Trophoblast cell (in vitro differentiated cells and primary cell): ENCODE measurements at regions not wholly inside any gene's neighbourhood (a gene's known extent, or its start where the extent isn't known, plus 50 kb on each side); places are given as distances from the start of the nearest gene placed in this dataset.

Experiments used
- DNase-seq, 2 donors: peaks; one replicate each; pipeline ENCODE4 v3.0.0-alpha.2; 2016
- H2AFZ ChIP-seq: 2 replicates; pipeline ENCODE4 v1.6.1; 2013; ENCODE audit warnings: low read length, moderate library complexity, mild to moderate bottlenecking; ENCODE audit not compliant: insufficient read depth, poor library complexity
- H2AK5ac ChIP-seq: 2 replicates; pipeline ENCODE4 v1.6.1; 2013; ENCODE audit warnings: mild to moderate bottlenecking, low read length
- H2BK120ac ChIP-seq: 2 replicates; pipeline ENCODE4 v1.6.1; 2013; ENCODE audit warnings: low read length, mild to moderate bottlenecking, moderate library complexity; ENCODE audit not compliant: insufficient read depth, poor library complexity
- H2BK12ac ChIP-seq: 2 replicates; pipeline ENCODE4 v1.6.1; 2013; ENCODE audit warnings: mild to moderate bottlenecking, low read length, moderate library complexity
- H2BK5ac ChIP-seq: 2 replicates; pipeline ENCODE4 v1.6.1; 2013; ENCODE audit warnings: low read length, low read depth, moderate library complexity, mild to moderate bottlenecking; ENCODE audit not compliant: poor library complexity
- H3K14ac ChIP-seq: 2 replicates; pipeline ENCODE4 v1.6.1; 2013; ENCODE audit warnings: mild to moderate bottlenecking, low read length
- H3K18ac ChIP-seq: 2 replicates; pipeline ENCODE4 v1.6.1; 2013; ENCODE audit warnings: mild to moderate bottlenecking, low read length
- H3K23ac ChIP-seq: 2 replicates; pipeline ENCODE4 v1.6.1; 2013; ENCODE audit warnings: low read length
- H3K27ac ChIP-seq: 2 replicates; pipeline ENCODE4 v1.5.1; 2013; ENCODE audit warnings: low read depth, mild to moderate bottlenecking, inconsistent platforms, low read length, moderate library complexity
- H3K27me3 ChIP-seq: 2 replicates; pipeline ENCODE4 v1.6.1; 2013; ENCODE audit warnings: inconsistent platforms, mild to moderate bottlenecking, low read length, moderate library complexity; ENCODE audit not compliant: insufficient read depth
- H3K36me3 ChIP-seq, 2 experiments: 1 replicate in 1 of 2; 2 replicates in 1 of 2; pipeline ENCODE4 v1.6.1; 2013; ENCODE audit warnings: low read length in 2 of 2, mild to moderate bottlenecking in 2 of 2, moderate library complexity in 1 of 2; ENCODE audit not compliant: insufficient read depth in 2 of 2, control insufficient read depth in 1 of 2
- H3K4ac ChIP-seq: 2 replicates; pipeline ENCODE4 v1.6.1; 2013; ENCODE audit warnings: low read depth, mild to moderate bottlenecking, low read length, moderate library complexity
- H3K4me1 ChIP-seq, 2 experiments: 1 replicate in 1 of 2; 2 replicates in 1 of 2; pipeline ENCODE4 v1.6.1; 2013; ENCODE audit warnings: low read length in 2 of 2, mild to moderate bottlenecking in 2 of 2, moderate library complexity in 1 of 2; ENCODE audit not compliant: insufficient read depth in 2 of 2, control insufficient read depth in 1 of 2
- H3K4me2 ChIP-seq: 2 replicates; pipeline ENCODE4 v1.6.1; 2013; ENCODE audit warnings: inconsistent platforms, mild to moderate bottlenecking, low read length, moderate library complexity
- H3K4me3 ChIP-seq: 2 replicates; pipeline ENCODE4 v1.5.1; 2013; ENCODE audit warnings: mild to moderate bottlenecking, low read depth, low read length, inconsistent platforms
- H3K79me1 ChIP-seq: one replicate; pipeline ENCODE4 v1.6.1; 2013; ENCODE audit warnings: low read length
- H3K79me2 ChIP-seq: 2 replicates; pipeline ENCODE4 v1.6.1; 2013; ENCODE audit warnings: low read length, mild to moderate bottlenecking; ENCODE audit not compliant: control insufficient read depth, insufficient read depth, poor library complexity
- H3K9ac ChIP-seq: 2 replicates; pipeline ENCODE4 v1.6.1; 2013; ENCODE audit warnings: mild to moderate bottlenecking, low read length
- H3K9me3 ChIP-seq: 2 replicates; pipeline ENCODE4 v1.6.1; 2013; ENCODE audit warnings: low read depth, mild to moderate bottlenecking, control low read depth, inconsistent platforms, low read length; ENCODE audit not compliant: insufficient read depth
- H4K12ac ChIP-seq: 2 replicates; pipeline ENCODE4 v1.6.1; 2013; ENCODE audit warnings: low read depth, mild to moderate bottlenecking, low read length, moderate library complexity
- H4K8ac ChIP-seq: 2 replicates; pipeline ENCODE4 v1.6.1; 2013; ENCODE audit warnings: low read depth, mild to moderate bottlenecking, low read length, moderate library complexity
- H4K91ac ChIP-seq: one replicate; pipeline ENCODE4 v1.6.1; 2013; ENCODE audit warnings: low read depth, mild to moderate bottlenecking, low read length, moderate library complexity
- WGBS: extraction: QIAGEN DNeasy Blood & Tissue Kit; methylation state at CpG from one replicate; pipeline ENCODE4 v1.1.7; 2013; ENCODE audit warnings: missing lambda C conversion rate; ENCODE audit not compliant: insufficient read length, insufficient coverage; ENCODE audit errors: extremely low coverage; 5-methylcytosine and 5-hydroxymethylcytosine counted together

- H4K12ac ChIP-seq: no peak overlapping the region
- H2BK5ac ChIP-seq: no peak overlapping the region
- H3K27me3 ChIP-seq: no peaks in the 10 kb centered on the region
- no peak overlapping the region for H2BK12ac ChIP-seq
- no peaks in the 10 kb centered on the region for H3K36me3 ChIP-seq
- H3K4me2 ChIP-seq: no peak overlapping the region
- peaks cover 0 to 2% of the 10 kb centered on the region in 2 experiments for H3K4me1 ChIP-seq
- H3K27ac ChIP-seq: no peak overlapping the region
- H2AK5ac ChIP-seq: no peak overlapping the region
- H3K4me3 ChIP-seq: no peak overlapping the region
- H3K4ac ChIP-seq: no peak overlapping the region
- no peak for DNase-seq
- H3K23ac ChIP-seq: no peak overlapping the region
- peaks cover 1% of the 10 kb centered on the region for H3K79me1 ChIP-seq
- no peak overlapping the region for H3K14ac ChIP-seq
- no peak overlapping the region for H3K18ac ChIP-seq
- H3K79me2 ChIP-seq: no peaks in the 10 kb centered on the region
- WGBS: no CpG with 5 or more reads among the region's 55 CpGs
- no peaks in the 10 kb centered on the region for H3K9me3 ChIP-seq
- H4K8ac ChIP-seq: no peak overlapping the region
- H4K91ac ChIP-seq: no peak overlapping the region
- H2BK120ac ChIP-seq: no peak overlapping the region
- H3K9ac ChIP-seq: no peak overlapping the region
- H2AFZ ChIP-seq: no peak overlapping the region
Observed at GRCh38 chr1:88466899-88467580, 217.0 kb upstream of the PKN2 start.

DNA sequence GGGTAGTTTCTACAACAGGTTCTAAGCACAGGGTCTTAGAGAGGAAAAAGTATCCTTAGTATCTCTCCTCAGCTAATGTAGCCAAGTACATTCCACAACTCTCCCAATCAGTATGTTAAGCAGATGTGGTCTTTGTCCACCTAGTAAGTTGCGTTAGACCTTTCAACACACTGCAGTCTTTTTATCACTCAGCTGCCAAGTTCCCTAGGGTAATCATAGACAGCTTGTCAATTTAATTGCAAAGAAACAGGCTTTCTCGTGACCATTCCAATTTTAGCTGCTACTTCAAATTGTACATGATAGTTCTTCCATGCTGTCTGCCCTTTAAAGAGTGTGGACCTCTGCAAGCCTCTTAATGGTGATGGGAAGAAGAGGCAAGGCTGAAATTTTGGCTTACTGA is 211.8 kb upstream of the PKN2 start:
- H3K14ac ChIP-seq: no peak overlapping the region
- no peaks in the 10 kb centered on the region for H3K4me1 ChIP-seq
- no peak overlapping the region for H2BK5ac ChIP-seq
- H3K4me3 ChIP-seq: no peak overlapping the region
- no peaks in the 10 kb centered on the region for H3K9me3 ChIP-seq
- H3K27me3 ChIP-seq: no peaks in the 10 kb centered on the region
- no peak overlapping the region for H2BK12ac ChIP-seq
- no CpG with 5 or more reads among the region's 2 CpGs for WGBS
- no peak overlapping the region for H4K12ac ChIP-seq
- no peaks in the 10 kb centered on the region for H3K79me2 ChIP-seq
- DNase-seq: no peak
- no peak overlapping the region for H3K23ac ChIP-seq
- no peak overlapping the region for H2AFZ ChIP-seq
- H3K27ac ChIP-seq: no peak overlapping the region
- no peak overlapping the region for H3K4ac ChIP-seq
- H3K9ac ChIP-seq: no peak overlapping the region
- no peaks in the 10 kb centered on the region for H3K36me3 ChIP-seq
- H2AK5ac ChIP-seq: no peak overlapping the region
- no peaks in the 10 kb centered on the region for H3K79me1 ChIP-seq
- no peak overlapping the region for H4K91ac ChIP-seq
- no peak overlapping the region for H4K8ac ChIP-seq
- no peak overlapping the region for H3K18ac ChIP-seq
- H2BK120ac ChIP-seq: no peak overlapping the region
- no peak overlapping the region for H3K4me2 ChIP-seq

DNA sequence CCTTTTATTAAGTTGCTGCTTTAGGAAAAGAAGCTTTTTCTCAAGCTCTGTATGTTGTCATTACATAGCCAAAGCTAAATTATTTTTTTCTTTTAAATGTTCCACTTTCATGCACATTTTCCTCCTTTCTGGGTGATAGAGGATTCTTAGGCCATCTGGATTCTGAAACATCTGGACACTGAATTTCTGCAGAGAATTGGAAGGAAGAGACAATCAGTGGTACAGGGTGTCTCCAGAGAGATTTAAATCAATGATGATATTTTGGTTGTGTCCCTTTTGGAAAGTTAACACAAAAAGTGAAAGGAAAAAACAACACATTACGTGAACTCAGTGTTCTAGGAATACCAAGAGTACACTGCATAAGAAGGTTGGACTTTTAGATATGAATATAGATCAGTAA is 211.4 kb upstream of the PKN2 start:
- H2BK5ac ChIP-seq: no peak overlapping the region
- H3K9ac ChIP-seq: no peak overlapping the region
- no peak overlapping the region for H2BK120ac ChIP-seq
- H3K14ac ChIP-seq: no peak overlapping the region
- H4K91ac ChIP-seq: no peak overlapping the region
- no peak overlapping the region for H4K12ac ChIP-seq
- no peaks in the 10 kb centered on the region for H3K9me3 ChIP-seq
- no peak overlapping the region for H3K4me2 ChIP-seq
- no peak overlapping the region for H3K23ac ChIP-seq
- no peak overlapping the region for H2BK12ac ChIP-seq
- no peak overlapping the region for H3K27ac ChIP-seq
- no peak for DNase-seq
- no peaks in the 10 kb centered on the region for H3K79me2 ChIP-seq
- no peaks in the 10 kb centered on the region for H3K4me1 ChIP-seq
- no peak overlapping the region for H2AK5ac ChIP-seq
- H3K4me3 ChIP-seq: no peak overlapping the region
- no peaks in the 10 kb centered on the region for H3K36me3 ChIP-seq
- no CpG with 5 or more reads among the region's 1 CpG for WGBS
- H3K4ac ChIP-seq: no peak overlapping the region
- no peak overlapping the region for H3K18ac ChIP-seq
- H3K79me1 ChIP-seq: no peaks in the 10 kb centered on the region
- H4K8ac ChIP-seq: no peak overlapping the region
- no peaks in the 10 kb centered on the region for H3K27me3 ChIP-seq
- no peak overlapping the region for H2AFZ ChIP-seq

DNA sequence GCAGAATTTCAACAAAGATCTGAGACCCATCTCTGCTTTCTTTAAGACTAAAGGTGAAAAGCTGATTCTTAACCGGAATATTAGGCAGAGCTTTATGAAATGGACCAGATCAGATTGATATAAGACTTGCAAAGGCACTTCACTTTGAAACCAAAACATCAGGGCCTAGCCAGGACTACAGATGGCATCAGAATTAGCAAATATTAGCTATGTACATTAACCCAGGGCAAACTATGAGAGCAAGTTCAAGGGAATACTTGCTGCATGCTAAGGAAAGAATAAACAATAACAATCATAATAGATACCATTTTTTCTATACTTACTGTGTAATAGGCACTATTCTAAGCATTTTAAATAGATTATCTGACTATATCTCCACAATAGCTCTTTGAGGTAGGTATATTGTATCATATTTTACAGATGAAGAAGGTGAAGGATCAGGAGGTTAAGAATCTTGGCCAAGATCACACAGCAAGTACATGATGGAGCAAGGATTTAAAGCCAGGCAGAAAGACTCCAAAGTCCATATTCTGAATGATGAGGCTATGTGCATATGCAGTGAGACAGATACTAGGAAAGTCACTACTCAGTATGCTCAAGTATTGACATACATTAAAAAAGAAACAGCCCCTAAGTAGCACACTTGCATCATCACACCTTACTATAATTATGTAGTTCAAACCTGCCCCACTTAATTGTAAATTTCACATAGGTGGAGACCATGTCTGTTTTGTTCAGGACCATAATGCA is 209.3 kb upstream of the PKN2 start:
- Histone ChIP-seq H4K12ac (no peak overlapping the region), H3K4me3 (no peak overlapping the region), H4K8ac (no peak overlapping the region), H3K27ac (no peak overlapping the region), H2BK120ac (no peak overlapping the region), H2AFZ (no peak overlapping the region), H3K9me3 (no peaks in the 10 kb centered on the region), H3K4me2 (no peak overlapping the region), H3K4me1 (no peaks in the 10 kb centered on the region), H2BK12ac (no peak overlapping the region), H2BK5ac (no peak overlapping the region), H3K9ac (no peak overlapping the region), H3K79me2 (no peaks in the 10 kb centered on the region), H3K4ac (no peak overlapping the region), H3K23ac (no peak overlapping the region), H3K36me3 (no peaks in the 10 kb centered on the region), H4K91ac (no peak overlapping the region), H3K79me1 (no peaks in the 10 kb centered on the region), H3K14ac (no peak overlapping the region), H2AK5ac (no peak overlapping the region), H3K18ac (no peak overlapping the region), H3K27me3 (no peaks in the 10 kb centered on the region)
- no CpG with 5 or more reads among the region's 1 CpG for WGBS
- no peak for DNase-seq
